ENCODE measurements at regions not wholly inside any gene's neighbourhood (a gene's known extent, or its start where the extent isn't known, plus 50 kb on each side); places are given as distances from the start of the nearest gene placed in this dataset.
"Not testable (repeated sequence)": the region's sequence is repeated elsewhere in the genome, so short reads cannot be mapped to it uniquely, and the experiment has no call there.

GRCh38 chr3:110001905-110002304 is 664.6 kb upstream of the DPPA4 start:
- not testable (repeated sequence) for DNase-seq; H3K4me1 Mint-ChIP-seq (ENCODE audit: low read depth); H3K4me3 Mint-ChIP-seq; H3K27ac Mint-ChIP-seq; H3K27me3 Mint-ChIP-seq (ENCODE audit: low read depth); H3K36me3 Mint-ChIP-seq (ENCODE audit: insufficient read depth in 2 of 2); H3K9me3 Mint-ChIP-seq; ATAC-seq (replicated peaks in 1 of 2)

- no peak for ATAC-seq (replicated peaks in 1 of 2)
- Mint-ChIP-seq H3K36me3 (ENCODE audit: insufficient read depth in 2 of 2) (no peaks in the 10 kb centered on the region), H3K27me3 (ENCODE audit: low read depth) (no peaks in the 10 kb centered on the region), H3K4me3 (no peak overlapping the region), H3K4me1 (ENCODE audit: low read depth) (no peaks in the 10 kb centered on the region), H3K27ac (no peak overlapping the region), H3K9me3 (no peaks in the 10 kb centered on the region)
- no peak for DNase-seq
Measured at GRCh38 chr3:110006913-110007312, 669.6 kb upstream of the DPPA4 start.

- no peaks in the 10 kb centered on the region for H3K4me1 Mint-ChIP-seq (ENCODE audit: low read depth)
- H3K4me3 Mint-ChIP-seq = no peak overlapping the region
- H3K27ac Mint-ChIP-seq = no peak overlapping the region
- peaks cover 0 to 2% of the 10 kb centered on the region in 2 donors for H3K9me3 Mint-ChIP-seq
- peaks cover 4% of the 10 kb centered on the region for H3K27me3 Mint-ChIP-seq (ENCODE audit: low read depth)
- peaks cover 0 to 3% of the 10 kb centered on the region in 2 donors for H3K36me3 Mint-ChIP-seq (ENCODE audit: insufficient read depth in 2 of 2)
- DNase-seq = no peak
- ATAC-seq (replicated peaks in 1 of 2) = peak in 1 of 2 donors; percentile 67
Measured at GRCh38 chr3:110015231-110015963, 678.1 kb upstream of the DPPA4 start.

DNA sequence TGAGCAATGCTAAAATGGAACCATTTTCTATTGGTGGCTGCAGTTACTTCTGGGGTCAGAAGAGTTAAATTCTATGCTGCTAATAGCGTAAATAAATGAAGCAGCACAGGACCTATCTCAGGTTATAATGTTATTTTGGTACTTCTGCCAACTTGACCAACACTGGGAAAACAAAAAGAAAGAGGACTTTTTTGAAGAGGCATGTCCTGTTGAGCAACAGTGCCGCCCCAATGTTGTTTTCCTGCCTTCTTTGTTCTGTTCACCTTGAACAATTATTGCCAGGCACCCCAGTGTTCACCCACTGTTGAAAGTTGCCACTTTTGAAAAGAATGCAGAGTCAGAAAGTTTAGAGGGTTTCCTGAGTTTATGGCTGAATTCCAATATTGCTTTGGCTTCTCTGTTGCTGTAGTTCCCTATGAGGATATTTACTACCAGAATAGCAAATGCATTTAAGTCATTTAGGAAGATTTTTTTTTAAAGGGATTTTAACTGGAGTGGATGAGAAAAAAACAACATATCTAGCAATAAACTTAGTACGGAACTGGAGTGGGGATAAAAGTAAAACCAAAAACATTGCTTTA is 679.0 kb upstream of the DPPA4 start:
- no peaks in the 10 kb centered on the region for H3K4me1 Mint-ChIP-seq (ENCODE audit: low read depth)
- peak overlapping the region in 1 of 2 donors; percentile 29 for H3K4me3 Mint-ChIP-seq
- H3K27me3 Mint-ChIP-seq (ENCODE audit: low read depth) = peaks cover 6% of the 10 kb centered on the region

DNA sequence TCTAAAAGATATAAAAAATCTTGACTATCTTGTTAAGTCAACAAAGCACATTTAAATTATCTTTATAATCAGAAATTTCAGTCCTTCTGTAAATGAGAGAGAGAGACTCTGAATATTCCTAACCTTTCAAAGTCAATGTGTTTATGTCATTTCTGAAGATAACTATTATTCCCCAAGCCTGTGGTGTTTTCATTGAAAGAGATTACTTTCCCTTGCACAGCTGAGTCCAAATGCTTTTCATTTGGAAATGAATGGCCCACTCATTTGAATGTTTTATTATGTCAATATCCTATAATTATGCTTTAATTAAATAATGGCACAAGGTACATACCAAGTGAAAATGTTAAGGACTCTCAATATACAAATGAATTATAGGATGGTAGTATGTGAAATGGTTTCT is 680.0 kb upstream of the DPPA4 start:
- H3K27ac Mint-ChIP-seq = no peak overlapping the region
- peaks cover 6% of the 10 kb centered on the region for H3K27me3 Mint-ChIP-seq (ENCODE audit: low read depth)
- ATAC-seq (replicated peaks in 1 of 2) (no peak), DNase-seq (no peak)
- H3K4me3 Mint-ChIP-seq = no peak overlapping the region
- H3K36me3 Mint-ChIP-seq (ENCODE audit: insufficient read depth in 2 of 2) = peaks cover 0 to 3% of the 10 kb centered on the region in 2 donors
- H3K9me3 Mint-ChIP-seq = peaks cover 0 to 4% of the 10 kb centered on the region in 2 donors
- no peaks in the 10 kb centered on the region for H3K4me1 Mint-ChIP-seq (ENCODE audit: low read depth)

More for the DNA sequence above, 679.0 kb upstream of the DPPA4 start:
- peaks cover 0 to 2% of the 10 kb centered on the region in 2 donors for H3K9me3 Mint-ChIP-seq
- peaks cover 0 to 3% of the 10 kb centered on the region in 2 donors for H3K36me3 Mint-ChIP-seq (ENCODE audit: insufficient read depth in 2 of 2)
- no peak overlapping the region for H3K27ac Mint-ChIP-seq
- ATAC-seq (replicated peaks in 1 of 2) (no peak), DNase-seq (no peak)

- Mint-ChIP-seq H3K4me1 (ENCODE audit: low read depth) (no peaks in the 10 kb centered on the region), H3K4me3 (no peak overlapping the region), H3K36me3 (ENCODE audit: insufficient read depth in 2 of 2) (peaks cover 0 to 6% of the 10 kb centered on the region in 2 donors), H3K9me3 (peaks cover 4 to 8% of the 10 kb centered on the region in 2 donors), H3K27me3 (ENCODE audit: low read depth) (peaks cover 6% of the 10 kb centered on the region), H3K27ac (no peak overlapping the region)
- DNase-seq (no peak), ATAC-seq (replicated peaks in 1 of 2) (peak; percentile 29 to 61)
Measured at GRCh38 chr3:110021659-110022058, 684.3 kb upstream of the DPPA4 start.

- not testable (repeated sequence) for H3K4me1 Mint-ChIP-seq (ENCODE audit: low read depth); H3K27ac Mint-ChIP-seq; H3K27me3 Mint-ChIP-seq (ENCODE audit: low read depth); H3K4me3 Mint-ChIP-seq; ATAC-seq (replicated peaks in 1 of 2); DNase-seq; H3K9me3 Mint-ChIP-seq; H3K36me3 Mint-ChIP-seq (ENCODE audit: insufficient read depth in 2 of 2)
Measured at GRCh38 chr3:110023022-110023421, 685.7 kb upstream of the DPPA4 start.

GRCh38 chr3:110026421-110026820 is 689.1 kb upstream of the DPPA4 start:
- Mint-ChIP-seq H3K27me3 (ENCODE audit: low read depth) (no peaks in the 10 kb centered on the region), H3K4me1 (ENCODE audit: low read depth) (no peaks in the 10 kb centered on the region), H3K4me3 (no peak overlapping the region), H3K36me3 (ENCODE audit: insufficient read depth in 2 of 2) (peaks cover 0 to 6% of the 10 kb centered on the region in 2 donors), H3K27ac (no peak overlapping the region), H3K9me3 (peaks cover 4 to 8% of the 10 kb centered on the region in 2 donors)
- DNase-seq = no peak
- ATAC-seq (replicated peaks in 1 of 2) = no peak

- H3K36me3 Mint-ChIP-seq (ENCODE audit: insufficient read depth in 2 of 2) = peaks cover 0 to 6% of the 10 kb centered on the region in 2 donors
- ATAC-seq (replicated peaks in 1 of 2) = peak in 1 of 2 donors; percentile 53
- no peaks in the 10 kb centered on the region for H3K27me3 Mint-ChIP-seq (ENCODE audit: low read depth)
- no peak overlapping the region for H3K4me3 Mint-ChIP-seq
- peaks cover 4 to 6% of the 10 kb centered on the region in 2 donors for H3K9me3 Mint-ChIP-seq
- H3K27ac Mint-ChIP-seq = no peak overlapping the region
- no peak for DNase-seq
- H3K4me1 Mint-ChIP-seq (ENCODE audit: low read depth) = no peaks in the 10 kb centered on the region
Measured at GRCh38 chr3:110027446-110028080, 690.2 kb upstream of the DPPA4 start.

DNA sequence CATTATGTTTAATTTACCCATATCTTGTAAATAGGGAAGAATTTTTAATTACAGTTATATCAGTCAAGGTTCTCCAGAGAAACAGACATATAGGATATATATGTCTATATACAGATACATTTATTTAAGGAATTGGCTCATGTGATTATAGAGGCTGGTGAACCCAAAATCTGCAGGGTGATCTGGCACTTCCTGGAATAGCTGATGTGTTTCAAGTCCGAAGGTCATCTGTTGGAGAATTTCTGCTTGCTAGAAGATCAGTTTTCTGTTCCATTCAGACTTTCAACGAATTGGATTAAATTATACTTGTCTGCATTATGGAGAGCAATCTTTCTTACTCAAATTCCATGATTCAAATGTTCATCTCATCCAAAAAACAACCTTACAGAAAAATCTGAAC is 694.6 kb upstream of the DPPA4 start:
- H3K36me3 Mint-ChIP-seq (ENCODE audit: insufficient read depth in 2 of 2) = no peaks in the 10 kb centered on the region
- no peak overlapping the region for H3K27ac Mint-ChIP-seq
- ATAC-seq (replicated peaks in 1 of 2) (no peak), DNase-seq (no peak)
- H3K4me1 Mint-ChIP-seq (ENCODE audit: low read depth) = no peaks in the 10 kb centered on the region
- H3K4me3 Mint-ChIP-seq = no peak overlapping the region
- H3K27me3 Mint-ChIP-seq (ENCODE audit: low read depth) = no peaks in the 10 kb centered on the region
- H3K9me3 Mint-ChIP-seq = no peaks in the 10 kb centered on the region

DNA sequence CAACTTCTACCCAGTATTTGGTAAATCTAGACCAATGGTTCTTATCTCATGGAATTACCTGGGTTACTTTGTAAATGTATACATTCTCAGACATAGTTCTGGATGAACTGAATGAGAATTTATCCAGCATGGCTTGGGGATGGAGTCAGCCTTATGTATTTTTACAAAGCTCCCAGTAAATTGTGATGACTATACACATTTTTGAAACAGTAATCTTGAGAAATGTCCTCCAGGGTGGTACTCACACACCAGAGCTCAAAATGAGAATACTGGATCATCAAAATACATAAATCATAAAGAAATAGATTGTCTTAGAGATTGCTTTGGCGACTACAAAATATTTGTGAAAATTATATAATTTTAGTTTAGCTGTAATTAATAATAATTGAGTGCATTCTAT is 722.1 kb upstream of the DPPA4 start:
- Mint-ChIP-seq H3K27me3 (ENCODE audit: low read depth) (no peaks in the 10 kb centered on the region), H3K27ac (no peak overlapping the region), H3K4me1 (ENCODE audit: low read depth) (no peaks in the 10 kb centered on the region), H3K9me3 (no peaks in the 10 kb centered on the region), H3K4me3 (no peak overlapping the region), H3K36me3 (ENCODE audit: insufficient read depth in 2 of 2) (no peaks in the 10 kb centered on the region)
- ATAC-seq (replicated peaks in 1 of 2) (no peak), DNase-seq (no peak)

DNA sequence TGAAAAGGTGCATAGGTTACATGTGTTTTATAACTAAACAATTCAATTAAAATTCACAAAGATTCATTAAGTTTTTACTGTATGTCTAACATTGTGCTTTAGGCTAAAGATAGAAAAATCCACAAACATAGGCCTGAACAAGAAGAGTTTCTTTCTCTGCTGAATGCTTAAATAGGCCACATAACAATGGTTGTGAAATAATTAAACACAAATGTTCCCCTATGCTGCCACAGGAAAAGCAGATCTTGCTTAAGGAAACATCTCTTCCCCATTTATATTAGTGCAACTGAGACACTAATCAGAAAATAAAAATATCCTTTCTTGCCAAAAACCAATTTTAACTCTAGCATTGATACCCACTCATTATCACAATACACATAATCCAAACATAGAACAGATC is 725.4 kb upstream of the DPPA4 start:
- H3K4me3 Mint-ChIP-seq = no peak overlapping the region
- H3K36me3 Mint-ChIP-seq (ENCODE audit: insufficient read depth in 2 of 2) = no peaks in the 10 kb centered on the region
- DNase-seq (no peak), ATAC-seq (replicated peaks in 1 of 2) (no peak)
- H3K27me3 Mint-ChIP-seq (ENCODE audit: low read depth) = no peaks in the 10 kb centered on the region
- H3K27ac Mint-ChIP-seq = no peak overlapping the region
- H3K4me1 Mint-ChIP-seq (ENCODE audit: low read depth) = no peaks in the 10 kb centered on the region
- no peaks in the 10 kb centered on the region for H3K9me3 Mint-ChIP-seq

GRCh38 chr3:110063178-110063577 is 725.8 kb upstream of the DPPA4 start:
- ATAC-seq (replicated peaks in 1 of 2) = peak; percentile 44 to 45
- Mint-ChIP-seq H3K4me3 (no peak overlapping the region), H3K27me3 (ENCODE audit: low read depth) (no peaks in the 10 kb centered on the region), H3K9me3 (no peaks in the 10 kb centered on the region), H3K4me1 (ENCODE audit: low read depth) (no peaks in the 10 kb centered on the region), H3K27ac (no peak overlapping the region), H3K36me3 (ENCODE audit: insufficient read depth in 2 of 2) (no peaks in the 10 kb centered on the region)
- DNase-seq = no peak

Measured in activated T-cell treated with anti-CD3 and anti-CD28 coated beads, Interleukin-2, amount 50 U/mL, for 72 hours (primary cell).